Prostate gland (tissue), 2 donors: ENCODE measurements at regions not wholly inside any gene's neighbourhood (a gene's known extent, or its start where the extent isn't known, plus 50 kb on each side); places are given as distances from the start of the nearest gene placed in this dataset.

Experiments
- POLR2A ChIP-seq: fragments of 450-650 bp; IDR thresholded peaks from one replicate; pipeline ENCODE4 v1.6.1; 2016; ENCODE audit warnings: antibody characterized with exemption, mild to moderate bottlenecking
- TF ChIP-seq, protein P1 (sequence below), 4 experiments: fragments of 200-600 bp in 2 of 4; fragments of 450-650 bp in 2 of 4; sonication (generic) in 2 of 4; IDR thresholded peaks; 1 replicate in 3 of 4; 2 replicates in 1 of 4; pipeline ENCODE4 v1.5.1; 2016 to 2019; ENCODE audit warnings: antibody characterized with exemption in 4 of 4, mild to moderate bottlenecking in 2 of 4, moderate library complexity in 2 of 4

GRCh38 chr11:96538622-96539021 is 148.8 kb downstream of the JRKL start:
- TF ChIP-seq, protein P1, sequence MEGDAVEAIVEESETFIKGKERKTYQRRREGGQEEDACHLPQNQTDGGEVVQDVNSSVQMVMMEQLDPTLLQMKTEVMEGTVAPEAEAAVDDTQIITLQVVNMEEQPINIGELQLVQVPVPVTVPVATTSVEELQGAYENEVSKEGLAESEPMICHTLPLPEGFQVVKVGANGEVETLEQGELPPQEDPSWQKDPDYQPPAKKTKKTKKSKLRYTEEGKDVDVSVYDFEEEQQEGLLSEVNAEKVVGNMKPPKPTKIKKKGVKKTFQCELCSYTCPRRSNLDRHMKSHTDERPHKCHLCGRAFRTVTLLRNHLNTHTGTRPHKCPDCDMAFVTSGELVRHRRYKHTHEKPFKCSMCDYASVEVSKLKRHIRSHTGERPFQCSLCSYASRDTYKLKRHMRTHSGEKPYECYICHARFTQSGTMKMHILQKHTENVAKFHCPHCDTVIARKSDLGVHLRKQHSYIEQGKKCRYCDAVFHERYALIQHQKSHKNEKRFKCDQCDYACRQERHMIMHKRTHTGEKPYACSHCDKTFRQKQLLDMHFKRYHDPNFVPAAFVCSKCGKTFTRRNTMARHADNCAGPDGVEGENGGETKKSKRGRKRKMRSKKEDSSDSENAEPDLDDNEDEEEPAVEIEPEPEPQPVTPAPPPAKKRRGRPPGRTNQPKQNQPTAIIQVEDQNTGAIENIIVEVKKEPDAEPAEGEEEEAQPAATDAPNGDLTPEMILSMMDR (IDR thresholded peaks at IDR 0.05), result no peak
- no peak for TF ChIP-seq POLR2A
